ACHN (cell line): ENCODE measurements at regions not wholly inside any gene's neighbourhood (a gene's known extent, or its start where the extent isn't known, plus 50 kb on each side); places are given as distances from the start of the nearest gene placed in this dataset.

ENCODE experiments used
- DNase-seq: peaks from one replicate; pipeline ENCODE4 v3.0.0-alpha.2; 2015
- in situ Hi-C: cut with HindIII; loops from 2 replicates; pipeline ENCODE4 v1.10.0; 2017; ENCODE audit warnings: low sequenced_read_pairs, low pct_ligation_motif_present, low pct_unique_long_range_greater_than_20kb

GRCh38 chr6:23282252-23283021, 713.1 kb downstream of the HDGFL1 start:
- DNase-seq = no peak
- in situ Hi-C loops = no loop called here

- no peak for DNase-seq
- in situ Hi-C loops = no loop called here
Observed at GRCh38 chr6:23293653-23294052, 724.3 kb downstream of the HDGFL1 start.

GRCh38 chr6:23301556-23301955, 732.2 kb downstream of the HDGFL1 start:
- DNase-seq = no peak
- in situ Hi-C loops = no loop called here

- in situ Hi-C loops = no loop called here
- DNase-seq = no peak
Observed at GRCh38 chr6:23302514-23302913, 733.1 kb downstream of the HDGFL1 start.

GRCh38 chr6:23305325-23305943, 736.1 kb downstream of the HDGFL1 start:
- DNase-seq = no peak
- in situ Hi-C loops = no loop called here

- in situ Hi-C loops = no loop called here
- no peak for DNase-seq
Observed at GRCh38 chr6:23306251-23306950, 737.0 kb downstream of the HDGFL1 start.

- in situ Hi-C loops = no loop called here
- DNase-seq = no peak
Observed at GRCh38 chr6:23307516-23307915, 738.1 kb downstream of the HDGFL1 start.

GRCh38 chr6:23308166-23308565, 738.8 kb downstream of the HDGFL1 start:
- in situ Hi-C loops = no loop called here
- no peak for DNase-seq

- in situ Hi-C loops = no loop called here
- DNase-seq = no peak
Observed at GRCh38 chr6:23311211-23311610, 741.8 kb downstream of the HDGFL1 start.

- in situ Hi-C loops = no loop called here
- DNase-seq = no peak
Observed at GRCh38 chr6:23316131-23316530, 746.8 kb downstream of the HDGFL1 start.

GRCh38 chr6:23316931-23317330, 747.6 kb downstream of the HDGFL1 start:
- in situ Hi-C loops = no loop called here
- DNase-seq = no peak

GRCh38 chr6:23319582-23319981, 750.2 kb downstream of the HDGFL1 start:
- in situ Hi-C loops = no loop called here
- no peak for DNase-seq

GRCh38 chr6:23320471-23321015, 751.2 kb downstream of the HDGFL1 start:
- in situ Hi-C loops = no loop called here
- no peak for DNase-seq

- DNase-seq = no peak
- in situ Hi-C loops = no loop called here
Observed at GRCh38 chr6:23323897-23324296, 754.5 kb downstream of the HDGFL1 start.

- in situ Hi-C loops = no loop called here
- no peak for DNase-seq
Observed at GRCh38 chr6:23325065-23325464, 755.7 kb downstream of the HDGFL1 start.

- DNase-seq = no peak
- in situ Hi-C loops = no loop called here
Observed at GRCh38 chr6:23327621-23328020, 758.3 kb downstream of the HDGFL1 start.

GRCh38 chr6:23329086-23329485, 759.7 kb downstream of the HDGFL1 start:
- in situ Hi-C loops = no loop called here
- no peak for DNase-seq

GRCh38 chr6:23330632-23331031, 761.3 kb downstream of the HDGFL1 start:
- in situ Hi-C loops = no loop called here
- DNase-seq = no peak

GRCh38 chr6:23334360-23334759, 765.0 kb downstream of the HDGFL1 start:
- DNase-seq = no peak
- in situ Hi-C loops = no loop called here
